GM19438 (cell line): ENCODE measurements at regions not wholly inside any gene's neighbourhood (a gene's known extent, or its start where the extent isn't known, plus 50 kb on each side); places are given as distances from the start of the nearest gene placed in this dataset.

Source experiments
- ATAC-seq: cut with Tn5 transposase; IDR thresholded peaks from one replicate; pipeline ENCODE4 v1.9.1; 2021; ENCODE audit warnings: low read depth; ENCODE audit not compliant: unreplicated experiment

DNA sequence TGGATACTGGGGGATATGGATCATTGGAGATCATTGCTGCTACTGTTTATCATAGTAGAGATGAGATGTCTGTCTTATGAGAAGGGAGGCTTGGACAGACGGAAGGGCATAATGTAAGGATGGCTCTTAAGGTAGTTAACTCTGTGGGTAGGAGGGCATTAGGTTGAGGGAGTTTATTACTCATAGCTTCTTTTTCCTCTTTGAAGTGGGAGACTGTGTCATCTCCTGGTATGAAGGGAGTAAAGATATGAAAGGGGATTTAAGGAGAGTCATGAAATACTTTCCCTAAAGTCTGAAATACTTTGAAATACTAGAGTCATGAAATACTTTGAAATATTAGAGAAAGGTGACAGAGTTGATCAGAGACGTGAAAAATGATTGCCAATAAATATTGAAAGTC, 255.5 kb upstream of the PITX2 start:
- ATAC-seq, result no peak

DNA sequence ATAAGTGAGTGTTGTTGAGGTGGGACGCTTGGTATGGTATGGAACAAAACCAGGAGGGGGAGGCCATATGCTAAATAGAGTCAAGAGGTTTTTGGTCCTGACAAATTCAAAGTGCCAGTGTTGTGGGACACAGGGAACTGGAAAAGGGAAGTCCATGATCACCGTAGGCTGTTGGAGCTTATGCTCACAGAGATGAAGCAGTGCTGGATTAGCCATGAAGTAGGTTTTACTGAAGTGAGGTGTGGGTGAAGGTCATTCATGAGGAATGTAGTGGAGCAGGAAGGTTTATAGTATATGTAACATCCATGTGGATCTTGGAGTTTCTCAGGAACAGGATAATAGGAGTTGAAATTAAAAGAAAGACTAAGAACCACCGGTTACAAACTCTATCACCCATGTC, 256.1 kb upstream of the PITX2 start:
- no peak for ATAC-seq

DNA sequence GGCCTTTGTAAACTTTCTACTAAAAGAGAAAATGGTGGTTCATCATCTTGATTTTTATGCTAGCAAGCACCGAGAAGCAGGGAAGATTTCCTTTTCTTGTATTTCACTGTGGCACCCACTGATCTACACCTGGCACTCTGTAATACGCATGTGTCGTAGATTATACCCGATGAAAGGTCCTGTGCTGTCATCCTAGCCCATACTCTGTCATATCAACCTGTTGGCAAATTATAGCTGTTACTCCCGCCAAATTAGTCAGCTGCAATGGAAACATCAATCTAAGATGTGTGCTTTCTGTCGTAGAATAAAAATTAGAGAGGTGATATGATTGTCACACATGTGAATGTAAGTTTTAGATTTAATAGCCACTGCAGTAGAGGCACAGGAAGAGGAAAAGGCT, 263.4 kb upstream of the PITX2 start:
- ATAC-seq, result no peak

DNA sequence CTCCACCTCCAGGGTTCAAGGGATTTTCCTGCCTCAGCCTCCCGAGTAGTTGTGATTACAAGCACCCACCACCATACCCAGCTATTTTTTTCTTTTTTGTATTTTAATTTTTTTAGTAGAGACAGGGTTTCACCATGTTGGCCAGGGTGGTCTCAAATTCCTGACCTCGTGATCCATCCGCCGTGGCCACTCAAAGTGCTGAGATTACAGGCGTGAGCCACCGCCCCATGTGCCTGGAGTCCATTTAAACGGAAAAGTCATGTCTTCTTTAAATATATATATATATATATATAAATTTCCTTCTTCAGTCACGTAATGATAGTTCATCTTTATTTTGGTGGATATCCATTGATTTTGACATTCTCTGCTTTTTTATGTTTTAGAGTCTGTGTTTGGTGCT, 264.0 kb upstream of the PITX2 start:
- no peak for ATAC-seq

DNA sequence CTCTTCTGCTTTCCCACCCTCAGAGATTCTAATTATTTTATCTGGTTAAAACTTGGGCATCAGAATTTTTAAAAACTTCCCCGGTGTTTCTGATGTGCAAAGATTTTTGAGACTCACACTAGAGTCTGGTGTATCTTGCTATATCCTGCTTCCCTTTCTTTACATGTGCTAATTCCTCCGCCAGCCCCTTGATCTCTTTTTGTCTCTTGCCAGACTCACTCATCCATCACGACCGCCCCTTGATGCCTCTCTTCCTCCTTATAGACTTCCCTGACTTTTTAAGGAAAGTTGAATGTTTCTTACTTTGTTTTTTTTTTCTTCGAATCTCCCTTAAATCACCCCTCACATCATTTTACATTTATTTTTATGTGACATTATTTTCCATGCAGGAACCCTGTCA, 274.9 kb upstream of the PITX2 start:
- no peak for ATAC-seq

DNA sequence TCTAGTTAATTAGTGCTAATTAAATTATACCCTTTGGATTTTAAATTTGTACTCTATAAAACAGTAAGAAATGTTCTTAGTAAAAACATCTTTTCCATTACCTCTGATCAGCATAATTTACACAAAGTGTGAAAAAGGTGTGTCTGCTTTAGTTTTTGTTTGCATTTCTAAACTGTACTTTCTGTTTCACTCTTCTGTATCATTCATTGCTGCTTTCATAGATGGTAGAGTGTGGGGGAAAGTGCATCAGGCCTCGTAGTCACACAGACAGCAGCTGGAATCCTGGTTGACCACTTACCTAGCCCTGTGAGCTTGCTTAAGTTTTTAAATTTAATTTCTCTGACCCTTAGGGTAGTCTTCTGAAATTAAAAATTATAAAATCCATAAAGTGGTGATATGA, 275.4 kb upstream of the PITX2 start:
- no peak for ATAC-seq

DNA sequence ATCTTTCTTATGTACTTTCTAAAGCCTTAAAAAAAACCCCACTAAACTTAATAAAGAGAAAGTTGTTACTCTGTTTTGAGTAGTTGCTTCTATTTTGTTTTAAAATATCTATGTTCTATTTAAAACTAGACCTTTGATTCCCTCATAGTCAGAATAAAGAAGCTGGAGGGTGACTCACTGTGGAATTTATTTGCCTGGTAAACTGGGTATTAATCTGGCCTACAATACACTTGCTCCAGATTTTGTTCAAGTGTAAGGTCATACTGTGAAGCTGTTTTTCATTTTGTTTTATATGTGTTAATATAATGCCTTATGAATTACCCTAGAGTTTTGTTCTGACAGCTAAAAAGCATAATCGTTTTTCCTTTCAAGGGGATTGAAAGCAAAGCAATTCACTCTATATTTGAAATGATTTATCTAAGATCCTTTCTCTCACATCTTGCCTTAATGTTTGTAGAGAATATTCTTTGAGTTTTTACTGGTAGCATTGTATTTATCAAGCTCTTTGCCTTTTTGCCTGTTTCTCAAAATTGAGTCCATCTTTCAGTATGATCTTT, 277.4 kb upstream of the PITX2 start:
- no peak for ATAC-seq

DNA sequence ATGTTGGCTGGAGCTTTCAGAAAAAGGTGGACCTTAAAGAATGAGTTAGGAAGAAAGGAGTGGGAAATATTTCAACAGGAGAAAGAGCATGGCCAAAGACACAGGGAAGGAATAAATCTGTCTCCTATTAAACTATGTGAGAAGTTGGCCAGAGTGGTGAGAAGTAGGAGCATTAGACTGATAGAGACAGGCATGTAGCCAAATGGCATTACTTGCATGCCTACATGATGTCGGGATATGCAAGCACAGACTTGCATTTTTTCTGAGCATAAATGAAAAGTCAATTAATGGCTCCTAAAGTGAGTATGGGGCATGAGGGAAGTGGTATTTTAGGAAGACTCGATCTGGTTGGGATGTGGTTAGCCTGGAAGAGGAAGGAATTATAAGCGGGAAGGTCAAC, 279.6 kb upstream of the PITX2 start:
- ATAC-seq, result no peak

DNA sequence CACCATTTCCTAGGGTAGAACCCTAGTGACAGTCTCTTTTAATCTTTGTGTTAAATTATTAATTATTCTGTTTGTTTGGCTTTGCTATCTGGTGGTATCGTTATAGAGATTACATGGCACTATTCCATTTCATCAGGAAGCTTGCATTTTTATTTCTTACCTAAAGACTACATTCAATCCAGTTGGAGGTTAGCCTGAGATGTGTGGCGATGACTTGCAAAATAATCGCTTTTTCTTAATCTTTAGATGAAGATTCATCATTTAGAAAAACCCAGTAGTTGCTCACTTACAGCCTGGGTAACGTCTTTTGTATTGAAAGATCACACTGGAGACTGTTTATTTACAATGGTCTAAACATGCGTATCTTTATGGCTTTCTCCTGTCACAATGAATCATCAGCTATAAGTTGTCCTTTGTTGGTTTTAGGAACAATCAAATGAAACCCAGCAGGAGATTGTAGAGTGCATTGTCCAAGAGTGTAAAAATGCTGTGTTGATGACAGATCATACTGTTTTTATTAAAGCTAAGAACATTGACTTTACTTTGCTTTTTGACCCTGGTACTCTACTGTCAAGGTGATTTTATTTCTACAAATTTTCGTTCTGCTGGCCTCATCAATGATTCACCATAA, 281.7 kb upstream of the PITX2 start:
- no peak for ATAC-seq

DNA sequence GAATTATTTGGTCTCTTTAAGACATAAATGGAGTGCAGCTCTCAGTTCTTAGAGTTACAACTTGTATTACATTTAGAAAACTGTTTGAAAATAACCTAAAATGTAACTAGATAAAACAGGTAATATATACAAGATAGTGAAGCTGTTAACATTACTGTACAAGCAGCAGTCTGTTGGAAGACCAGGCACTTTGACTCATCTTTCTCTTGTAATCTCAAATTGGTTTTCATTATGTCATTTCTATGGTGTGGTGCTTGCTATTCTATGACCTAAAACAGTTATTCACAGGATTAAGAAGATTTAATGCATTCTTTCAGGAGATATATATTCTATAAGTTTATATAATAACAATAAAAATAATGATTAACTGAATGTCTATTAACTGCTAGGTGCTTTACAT, 282.5 kb upstream of the PITX2 start:
- no peak for ATAC-seq

DNA sequence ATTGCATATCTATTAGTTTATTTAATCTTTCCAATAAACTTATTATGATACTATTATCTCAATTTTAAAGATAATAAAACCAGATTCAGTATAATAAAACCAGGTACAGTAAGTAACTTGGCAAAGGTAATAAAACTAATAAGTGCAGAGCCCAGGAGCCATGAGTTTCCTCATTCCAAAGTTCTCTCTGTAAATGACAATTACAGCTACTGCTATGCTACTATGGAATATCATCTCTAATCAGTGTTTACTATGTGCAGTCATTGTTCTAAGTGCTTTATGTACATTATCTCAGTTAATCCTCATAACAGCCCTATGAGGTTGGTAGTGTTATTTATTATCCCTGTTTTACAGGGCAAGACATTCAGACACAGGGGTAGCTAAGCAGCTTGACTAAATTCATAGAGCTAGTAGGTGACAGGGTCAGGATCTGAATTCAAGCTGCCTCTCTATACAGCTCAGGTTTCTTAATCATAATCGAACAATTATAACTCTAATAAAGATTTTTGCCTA, 285.0 kb upstream of the PITX2 start:
- ATAC-seq, result no peak

DNA sequence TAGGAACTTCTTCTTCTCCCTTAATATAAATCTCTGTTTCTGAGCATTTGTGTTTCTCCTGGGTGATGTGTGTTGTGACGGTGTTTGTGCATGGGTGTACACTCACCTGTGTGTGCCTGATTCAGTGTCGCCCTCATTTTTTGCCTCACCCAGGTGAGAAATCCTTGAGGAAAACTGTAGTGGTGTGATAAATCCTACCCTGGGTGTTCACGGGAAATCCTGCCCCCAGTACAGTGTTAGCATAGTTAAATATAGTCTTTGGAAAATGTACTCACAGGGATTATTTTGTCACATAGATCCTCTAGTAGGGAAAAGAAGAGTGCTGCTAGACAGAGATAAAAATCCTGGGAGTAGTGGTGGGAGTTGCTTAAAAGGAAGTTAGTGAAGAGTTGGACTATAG, 291.9 kb upstream of the PITX2 start:
- ATAC-seq, result no peak

DNA sequence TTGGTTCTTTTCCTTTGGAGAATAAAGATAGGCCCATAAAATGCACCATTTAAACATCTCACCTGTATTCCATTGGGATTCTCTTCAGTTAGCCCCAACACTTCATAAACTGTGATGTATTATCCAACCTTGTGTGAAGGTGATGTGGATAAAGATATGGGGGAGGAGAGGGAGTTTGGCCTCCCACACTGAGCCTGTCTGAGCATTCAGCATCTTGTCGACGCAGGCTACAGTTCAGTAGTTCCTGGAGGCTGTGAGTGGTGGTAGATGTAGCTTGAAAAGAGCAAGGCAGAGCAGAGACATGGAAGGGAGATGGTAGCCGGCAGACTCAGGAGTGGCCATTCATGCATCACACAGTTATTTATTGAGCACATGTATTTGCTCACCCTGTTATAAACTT, 292.4 kb upstream of the PITX2 start:
- ATAC-seq, result no peak

DNA sequence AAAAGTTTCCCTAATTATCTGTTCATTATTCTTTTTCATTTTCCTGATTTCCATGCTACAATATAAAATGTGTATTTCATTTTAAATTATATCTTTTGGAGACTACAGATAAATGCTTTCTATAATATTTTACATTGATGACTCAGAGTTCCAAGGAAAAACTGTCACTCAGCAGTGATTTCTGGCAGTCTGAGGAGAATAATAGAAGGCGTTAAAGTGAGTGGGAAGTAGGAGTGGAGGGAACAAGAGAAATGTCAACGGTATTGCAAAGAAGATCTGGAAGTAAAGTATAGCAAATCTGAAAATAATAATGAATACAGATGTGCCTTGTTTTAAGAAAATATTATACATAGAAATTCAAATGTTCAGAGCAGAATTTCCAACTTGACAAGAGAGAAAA, 293.6 kb upstream of the PITX2 start:
- no peak for ATAC-seq

DNA sequence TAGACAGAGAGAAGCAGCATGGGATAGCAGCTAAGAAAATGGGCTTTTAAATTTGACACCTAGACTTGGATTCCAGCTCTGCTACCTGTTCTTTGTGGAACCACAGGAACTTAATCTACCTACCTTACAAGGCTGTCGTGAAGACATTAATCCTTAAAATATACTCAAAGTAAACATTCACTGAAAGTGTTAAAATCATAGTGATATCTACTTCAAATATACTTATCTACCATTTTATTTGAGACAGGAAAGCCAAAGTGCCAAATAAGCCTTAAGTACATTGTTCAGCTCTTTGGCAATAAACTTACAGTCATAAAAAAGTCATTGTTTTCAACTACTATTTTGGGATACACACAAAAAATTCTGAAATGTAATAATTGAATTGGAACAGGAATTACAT, 295.0 kb upstream of the PITX2 start:
- no peak for ATAC-seq

DNA sequence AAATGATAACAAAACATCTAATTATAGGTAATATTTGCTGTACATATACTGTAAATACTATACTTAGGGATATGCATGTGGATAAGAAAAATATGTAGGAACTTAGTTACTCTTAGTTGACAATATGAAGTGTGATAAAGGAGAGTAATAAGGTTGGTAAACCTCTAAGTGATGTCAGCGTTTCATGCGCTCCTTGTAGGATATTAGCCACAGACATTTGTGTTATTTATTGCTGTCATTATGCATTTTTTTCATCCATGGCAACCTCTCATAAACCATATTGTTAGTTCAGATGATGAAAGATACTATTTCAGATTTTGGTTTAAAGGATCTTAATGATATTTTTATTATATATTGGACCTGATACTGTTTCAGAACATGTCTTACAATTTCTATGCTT, 298.1 kb upstream of the PITX2 start:
- ATAC-seq, result no peak

DNA sequence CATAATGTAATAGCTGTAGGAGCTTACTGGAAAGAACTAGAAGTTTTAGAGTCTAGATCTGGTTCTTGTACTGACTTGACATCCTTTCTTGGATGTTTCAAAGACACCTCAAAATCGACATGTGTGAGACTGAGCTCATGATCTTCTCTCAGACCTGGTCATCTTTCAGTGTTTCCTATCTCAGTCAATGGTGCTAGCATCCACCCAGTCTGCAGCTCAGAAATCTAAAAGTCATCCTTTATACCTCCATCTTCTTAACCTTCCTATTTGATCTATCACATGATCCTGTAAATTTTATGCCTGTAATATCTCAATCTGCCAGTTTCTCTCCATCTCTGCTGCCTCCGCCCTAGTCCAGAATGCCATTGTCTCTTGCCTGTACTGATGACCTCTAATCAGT, 301.9 kb upstream of the PITX2 start:
- no peak for ATAC-seq

DNA sequence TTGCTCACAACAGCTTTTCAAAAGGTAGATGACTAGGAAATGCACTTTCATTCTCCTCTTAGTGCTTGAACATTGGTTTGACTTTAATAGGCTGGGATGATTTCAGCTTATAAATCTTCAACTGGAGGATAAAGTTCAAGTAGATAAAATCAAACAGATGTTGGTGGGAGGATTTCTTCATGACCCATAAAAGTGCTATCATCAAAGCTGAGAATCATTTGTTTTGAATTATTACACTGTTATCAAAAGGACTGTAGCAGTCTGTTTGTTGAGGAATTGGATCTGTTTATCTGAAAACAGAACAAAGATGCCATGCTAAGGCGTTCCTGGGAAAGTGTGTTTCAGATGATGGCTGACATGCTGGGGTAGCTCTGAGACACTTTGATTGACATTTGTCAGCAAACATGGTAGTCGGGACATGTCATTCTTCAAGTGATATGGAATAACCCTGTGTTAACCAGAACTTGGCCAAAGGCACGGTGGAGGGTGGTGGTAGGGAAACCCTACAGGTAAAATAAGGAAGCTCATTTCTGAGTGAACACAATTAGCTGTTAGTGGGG, 304.0 kb upstream of the PITX2 start:
- no peak for ATAC-seq

DNA sequence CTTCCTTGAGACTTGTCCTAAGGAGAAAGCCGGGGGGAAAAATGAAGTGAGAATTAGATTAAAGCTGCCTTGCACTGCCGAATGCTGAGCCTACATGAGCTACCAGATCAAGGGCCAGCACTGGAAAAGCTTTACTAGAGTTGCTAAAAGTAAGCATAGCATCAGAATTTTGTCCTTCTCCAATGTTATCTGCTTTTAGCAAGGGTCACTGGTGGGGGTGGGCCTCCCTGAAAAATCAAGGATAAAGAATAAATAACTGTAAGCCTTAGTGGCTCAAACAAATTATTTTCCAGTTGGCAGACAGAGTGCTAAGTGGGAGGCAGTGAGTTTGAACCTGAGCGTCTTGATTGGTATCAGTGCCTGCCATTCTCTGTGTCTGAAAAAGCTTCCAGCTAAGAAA, 310.5 kb upstream of the PITX2 start:
- ATAC-seq, result no peak

DNA sequence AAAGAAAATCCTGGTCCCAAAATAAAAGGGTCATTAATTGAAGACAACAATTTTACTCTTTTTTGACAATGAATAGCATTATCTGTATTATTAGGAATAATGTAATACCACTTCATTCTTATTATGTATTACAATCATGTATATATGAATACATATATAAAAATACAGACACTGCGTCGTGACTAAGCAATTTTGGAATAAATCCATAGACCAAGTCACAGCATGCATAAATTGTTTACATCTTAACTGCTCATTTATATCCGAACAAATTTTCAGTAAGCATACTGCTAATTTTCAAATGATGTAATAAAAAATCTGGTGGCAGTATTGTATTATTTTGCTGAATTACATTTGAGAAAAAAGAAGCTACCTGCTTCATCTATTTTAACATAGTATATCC, 321.6 kb upstream of the PITX2 start:
- no peak for ATAC-seq

DNA sequence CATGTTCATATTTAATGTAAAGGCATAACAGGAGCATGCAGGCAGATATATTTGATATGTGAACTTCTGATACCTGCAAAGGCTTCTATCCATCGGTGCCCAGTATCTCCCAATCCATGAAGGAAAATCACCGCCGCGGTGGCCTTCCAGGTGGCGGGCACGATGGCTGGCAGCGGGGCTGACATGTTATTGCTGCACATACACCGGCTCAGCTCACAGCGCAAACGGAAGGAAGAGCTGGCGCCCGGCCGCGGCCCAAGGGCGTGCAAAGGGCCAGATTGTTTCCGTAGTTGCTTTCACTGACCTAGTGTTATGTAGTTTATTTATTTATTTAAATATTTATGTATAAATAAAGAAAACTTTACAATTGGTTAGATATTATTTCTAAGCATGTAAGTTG, 322.7 kb upstream of the PITX2 start:
- ATAC-seq, result no peak

DNA sequence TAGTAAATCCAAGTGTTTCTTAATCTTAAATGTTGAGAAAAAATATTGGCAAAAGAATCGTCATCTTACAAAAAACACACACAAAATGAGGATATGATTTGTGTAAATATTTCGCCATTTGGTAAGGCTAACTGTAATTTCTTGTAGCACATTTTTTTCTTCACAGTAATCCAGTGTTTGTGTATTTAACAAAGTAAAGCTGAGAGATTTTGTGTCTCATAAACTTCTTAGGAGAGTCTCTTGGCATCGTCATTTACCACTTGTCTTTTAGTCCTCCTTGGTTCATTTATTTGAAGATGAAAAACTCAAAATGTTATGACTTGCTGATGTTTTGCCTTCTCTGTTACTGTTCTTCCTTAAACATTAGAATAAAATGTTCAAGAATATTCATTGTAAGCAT, 326.7 kb upstream of the PITX2 start:
- no peak for ATAC-seq

DNA sequence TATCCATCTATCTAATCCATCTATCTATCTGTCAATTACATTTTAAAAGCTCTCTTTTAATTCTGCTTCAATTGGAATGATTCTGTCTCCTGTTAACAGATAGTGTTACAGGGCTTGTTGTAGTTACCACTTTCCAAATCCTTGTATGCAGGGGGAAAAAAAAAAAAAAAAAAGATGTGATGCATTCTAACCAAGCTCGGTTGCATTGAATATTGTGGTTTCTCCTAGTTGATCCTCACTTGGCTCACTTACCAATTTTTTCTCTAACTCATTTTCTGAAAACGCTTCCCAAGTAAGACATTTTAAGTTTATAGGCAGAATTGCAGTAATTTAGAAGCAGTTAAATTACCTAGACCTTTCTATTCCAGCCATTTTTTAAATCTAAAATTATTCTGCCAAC, 327.9 kb upstream of the PITX2 start:
- ATAC-seq, result no peak
